OCI-LY7 (cell line): ENCODE measurements at regions not wholly inside any gene's neighbourhood (a gene's known extent, or its start where the extent isn't known, plus 50 kb on each side); places are given as distances from the start of the nearest gene placed in this dataset.

Experiments
- BruUV-seq: library from RNA; stranded (reverse); fragments of 400-500 nt; replicated peaks from 2 replicates; lab custom pipeline; 2021; lab: Mats Ljungman, UMichigan
- CTCF ChIA-PET: fragments of 300-600 bp; sonication (Branson Sonifier 250); formaldehyde crosslinking; loops from one replicate; lab custom pipeline; 2022; ENCODE audit warnings: antibody characterized with exemption; ENCODE audit not compliant: unreplicated experiment; lab: Charles Lee
- POLR2A ChIA-PET: fragments of 300-600 bp; sonication (Branson Sonifier 250); formaldehyde crosslinking; loops from one replicate; lab custom pipeline; 2022; ENCODE audit warnings: antibody characterized with exemption; lab: Charles Lee
- DNase-seq: peaks from one replicate; pipeline ENCODE4 v3.0.0-alpha.2; 2015; ENCODE audit warnings: low spot score
- H2AFZ ChIP-seq: fragments of 200-600 bp; sonication (generic), shearing (Covaris generic); 2 replicates; pipeline ENCODE4 v1.6.1; 2014; ENCODE audit warnings: mild to moderate bottlenecking, antibody characterized with exemption, low read length, moderate library complexity
- H3K27ac ChIP-seq: fragments of 200-600 bp; sonication (generic); 2 replicates; pipeline ENCODE4 v1.5.1; 2014; ENCODE audit warnings: mixed run types, low read depth, mild to moderate bottlenecking, moderate library complexity, low read length, inconsistent platforms; ENCODE audit not compliant: poor library complexity, severe bottlenecking
- H3K36me3 ChIP-seq: fragments of 200-600 bp; sonication (generic); 2 replicates; pipeline ENCODE4 v1.6.1; 2014; ENCODE audit warnings: mild to moderate bottlenecking, antibody characterized with exemption, low read length, moderate library complexity, mixed read lengths; ENCODE audit not compliant: insufficient read depth
- H3K4me1 ChIP-seq: fragments of 200-600 bp; sonication (generic); 2 replicates; pipeline ENCODE4 v1.5.1; 2014; ENCODE audit warnings: mild to moderate bottlenecking, low read length; ENCODE audit not compliant: insufficient read depth, poor library complexity, severe bottlenecking
- H3K4me2 ChIP-seq: fragments of 200-600 bp; sonication (generic); 2 replicates; pipeline ENCODE4 v1.6.1; 2014; ENCODE audit warnings: mild to moderate bottlenecking, low read length
- H3K4me3 ChIP-seq: fragments of 200-600 bp; sonication (generic); 2 replicates; pipeline ENCODE4 v1.5.1; 2014; ENCODE audit warnings: mild to moderate bottlenecking, low read depth, low read length; ENCODE audit not compliant: poor library complexity, severe bottlenecking
- H3K79me2 ChIP-seq: fragments of 200-600 bp; sonication (generic); 2 replicates; pipeline ENCODE4 v1.6.1; 2016; ENCODE audit warnings: low read depth, mild to moderate bottlenecking, low read length, moderate library complexity, mixed read lengths; ENCODE audit not compliant: insufficient read depth
- H3K9me2 ChIP-seq: fragments of 200-600 bp; sonication (generic); 2 replicates; pipeline ENCODE4 v1.6.1; 2016; ENCODE audit warnings: mild to moderate bottlenecking, low read length, mixed read lengths; ENCODE audit not compliant: insufficient read depth
- H3K9me3 ChIP-seq: fragments of 200-600 bp; sonication (generic); 2 replicates; pipeline ENCODE4 v1.6.1; 2014; ENCODE audit warnings: mild to moderate bottlenecking, mixed run types, low read length, mixed read lengths
- H4K20me1 ChIP-seq: fragments of 200-600 bp; sonication (generic); 2 replicates; pipeline ENCODE4 v1.6.1; 2014; ENCODE audit warnings: mild to moderate bottlenecking, antibody characterized with exemption, low read length, moderate library complexity, mixed read lengths; ENCODE audit not compliant: insufficient read depth
- EZH2phosphoT487 ChIP-seq: fragments of 200-600 bp; sonication (generic); IDR thresholded peaks from 2 replicates; pipeline ENCODE4 v1.6.1; 2018; ENCODE audit warnings: low read depth, borderline replicate concordance, mild to moderate bottlenecking, mixed run types, antibody characterized with exemption, low read length, moderate library complexity, mixed read lengths
- intact Hi-C: fragments of 100-400 bp; cut with micrococcal nuclease; formaldehyde crosslinking; loops from one replicate; pipeline ENCODE4 v1.10.0; 2022; ENCODE audit not compliant: unreplicated experiment
- TF ChIP-seq, protein P1 (sequence below): fragments of 200-600 bp; sonication (generic); conservative IDR thresholded peaks from 2 replicates; pipeline ENCODE4 v1.5.1; 2014; ENCODE audit warnings: mild to moderate bottlenecking, antibody characterized with exemption, low read length, moderate library complexity, mixed read lengths

DNA sequence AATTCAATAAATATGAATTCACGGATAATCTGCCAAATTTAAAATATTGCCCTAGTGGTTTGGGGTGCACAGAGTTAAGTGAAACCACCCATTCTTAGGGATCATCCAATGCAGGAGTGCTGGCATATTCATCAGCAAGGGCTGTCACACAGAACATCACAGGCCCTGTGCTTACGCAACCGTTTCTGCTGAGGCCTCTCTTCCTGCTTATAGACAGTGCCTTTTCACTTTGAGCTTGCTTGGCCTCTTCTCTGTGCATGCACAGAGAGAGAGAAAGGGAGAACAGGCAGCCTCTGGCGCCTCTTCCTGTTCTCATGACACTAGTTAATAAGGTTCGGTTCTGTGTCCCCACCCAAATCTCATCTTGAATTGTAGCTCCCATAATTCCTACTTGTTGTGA is 366.3 kb downstream of the ICE1 start:
- intact Hi-C loops: no loop called here

DNA sequence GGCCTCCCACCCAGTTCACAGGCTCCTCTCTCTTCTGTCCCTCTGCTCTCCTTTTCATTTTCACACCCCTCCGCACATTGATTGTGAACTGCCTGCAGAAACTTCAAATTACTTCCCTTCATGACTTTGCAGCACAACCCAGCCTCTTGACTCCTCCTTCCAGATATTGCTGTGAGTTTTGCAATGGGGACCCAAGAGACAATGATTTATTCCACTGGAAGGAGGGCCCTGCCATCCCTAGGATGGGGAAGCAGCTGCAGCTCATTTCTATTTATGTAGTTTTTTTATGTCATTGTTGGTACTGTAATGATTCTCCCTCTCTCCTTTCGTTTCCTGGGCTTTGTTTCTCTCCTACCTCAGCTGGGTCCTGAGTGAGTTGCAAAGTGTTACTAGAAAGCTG is 364.9 kb downstream of the ICE1 start:
- CTCF ChIA-PET: no interaction called here
- Histone ChIP-seq H3K79me2 (no peaks in the 10 kb centered on the region), H3K9me2 (no peaks in the 10 kb centered on the region), H3K4me2 (no peak overlapping the region), H3K9me3 (no peaks in the 10 kb centered on the region; the same call in 1 of the 2 replicates), H2AFZ (no peak overlapping the region), H3K36me3 (no peaks in the 10 kb centered on the region), H3K27ac (no peak overlapping the region), H3K4me3 (no peak overlapping the region), H3K4me1 (no peaks in the 10 kb centered on the region), H4K20me1 (no peaks in the 10 kb centered on the region)
- TF ChIP-seq, protein P1, sequence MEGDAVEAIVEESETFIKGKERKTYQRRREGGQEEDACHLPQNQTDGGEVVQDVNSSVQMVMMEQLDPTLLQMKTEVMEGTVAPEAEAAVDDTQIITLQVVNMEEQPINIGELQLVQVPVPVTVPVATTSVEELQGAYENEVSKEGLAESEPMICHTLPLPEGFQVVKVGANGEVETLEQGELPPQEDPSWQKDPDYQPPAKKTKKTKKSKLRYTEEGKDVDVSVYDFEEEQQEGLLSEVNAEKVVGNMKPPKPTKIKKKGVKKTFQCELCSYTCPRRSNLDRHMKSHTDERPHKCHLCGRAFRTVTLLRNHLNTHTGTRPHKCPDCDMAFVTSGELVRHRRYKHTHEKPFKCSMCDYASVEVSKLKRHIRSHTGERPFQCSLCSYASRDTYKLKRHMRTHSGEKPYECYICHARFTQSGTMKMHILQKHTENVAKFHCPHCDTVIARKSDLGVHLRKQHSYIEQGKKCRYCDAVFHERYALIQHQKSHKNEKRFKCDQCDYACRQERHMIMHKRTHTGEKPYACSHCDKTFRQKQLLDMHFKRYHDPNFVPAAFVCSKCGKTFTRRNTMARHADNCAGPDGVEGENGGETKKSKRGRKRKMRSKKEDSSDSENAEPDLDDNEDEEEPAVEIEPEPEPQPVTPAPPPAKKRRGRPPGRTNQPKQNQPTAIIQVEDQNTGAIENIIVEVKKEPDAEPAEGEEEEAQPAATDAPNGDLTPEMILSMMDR: no peak
- no peak for TF ChIP-seq EZH2phosphoT487
- intact Hi-C loops: no loop called here
- no TSS peak for BruUV-seq
- POLR2A ChIA-PET: interaction anchor here (1.0 to 1.4 kb wide), 2 partner anchors 8 to 19 kb away, joined by 3 to 5 read pairs; no protein-coding TSS in a partner anchor
- no peak for DNase-seq

More for the DNA sequence above, 366.3 kb downstream of the ICE1 start:
- POLR2A ChIA-PET: no interaction called here
- no peaks in the 10 kb centered on the region; the same call in 1 of the 2 replicates for H3K9me3 ChIP-seq
- no peaks in the 10 kb centered on the region for H3K9me2 ChIP-seq
- H3K27ac ChIP-seq: no peak overlapping the region
- no peak for DNase-seq
- no peaks in the 10 kb centered on the region for H3K36me3 ChIP-seq
- no peak overlapping the region for H3K4me2 ChIP-seq
- CTCF ChIA-PET: no interaction called here
- no peak overlapping the region for H2AFZ ChIP-seq
- no TSS peak for BruUV-seq
- H3K4me1 ChIP-seq: no peaks in the 10 kb centered on the region
- no peak overlapping the region for H3K4me3 ChIP-seq
- H3K79me2 ChIP-seq: no peaks in the 10 kb centered on the region
- no peaks in the 10 kb centered on the region for H4K20me1 ChIP-seq
- TF ChIP-seq, protein P1: no peak
- no peak for TF ChIP-seq EZH2phosphoT487

DNA sequence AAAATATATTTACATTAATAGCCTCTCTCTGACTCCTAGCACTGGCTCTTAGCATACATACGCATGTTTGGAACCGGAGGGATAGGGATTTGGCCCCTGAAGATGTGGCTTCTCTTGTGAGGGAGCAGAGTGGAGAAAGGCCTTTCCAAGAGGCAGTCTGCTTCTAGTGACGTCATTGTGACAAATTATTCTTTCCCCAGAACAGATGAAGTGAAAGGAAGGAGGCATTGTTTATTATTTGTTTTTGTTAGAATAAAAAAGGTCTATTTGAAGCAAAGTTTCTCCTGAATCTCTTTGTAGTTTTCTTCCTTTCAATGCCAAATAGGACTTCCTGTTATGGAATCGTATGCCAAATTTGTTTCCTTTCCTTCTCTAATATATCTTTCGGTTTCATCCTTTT is 361.6 kb downstream of the ICE1 start:
- Histone ChIP-seq H3K9me2 (no peaks in the 10 kb centered on the region), H3K4me1 (no peaks in the 10 kb centered on the region), H3K79me2 (no peaks in the 10 kb centered on the region), H3K9me3 (no peaks in the 10 kb centered on the region; the same call in 1 of the 2 replicates), H3K4me3 (no peak overlapping the region), H2AFZ (no peak overlapping the region), H3K27ac (no peak overlapping the region), H3K4me2 (no peak overlapping the region), H3K36me3 (no peaks in the 10 kb centered on the region), H4K20me1 (no peaks in the 10 kb centered on the region)
- ChIA-PET CTCF (no interaction called here), POLR2A (interaction anchor here (1.1 to 2.5 kb wide), 2 partner anchors 12 to 38 kb away, joined by 3 to 5 read pairs; no protein-coding TSS in a partner anchor)
- TF ChIP-seq EZH2phosphoT487: no peak
- TF ChIP-seq, protein P1: no peak
- no peak for DNase-seq
- BruUV-seq: no TSS peak
- intact Hi-C loops: no loop called here
